HG02798 (cell line): ENCODE measurements at regions not wholly inside any gene's neighbourhood (a gene's known extent, or its start where the extent isn't known, plus 50 kb on each side); places are given as distances from the start of the nearest gene placed in this dataset.
A peak's percentile ranks its signal among the peaks of the same experiment; 100 is the strongest.

Experiments
- ATAC-seq: cut with Tn5 transposase; IDR thresholded peaks from one replicate; pipeline ENCODE4 v1.9.1; 2021; ENCODE audit warnings: mild to moderate bottlenecking; ENCODE audit not compliant: unreplicated experiment, poor library complexity

DNA sequence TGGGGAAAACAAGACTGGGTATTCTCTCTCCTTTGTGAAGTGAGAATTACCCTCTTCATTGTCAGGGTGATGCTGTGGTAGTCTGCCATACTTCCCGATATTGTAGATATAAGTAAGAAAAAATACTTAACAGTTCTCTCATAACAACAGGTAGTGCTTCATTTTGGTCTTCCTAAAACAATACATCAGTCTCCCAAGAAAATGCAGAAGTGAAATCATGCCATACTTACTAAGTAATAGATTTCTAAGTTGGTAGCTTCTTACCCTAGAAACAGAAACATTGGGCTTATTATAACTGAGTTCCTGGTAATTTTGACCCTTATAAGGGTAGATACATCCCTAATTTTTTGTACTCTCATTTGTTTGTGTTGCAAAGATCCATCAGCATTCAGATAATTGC is 460.7 kb upstream of the DCC start:
- ATAC-seq, result no peak

DNA sequence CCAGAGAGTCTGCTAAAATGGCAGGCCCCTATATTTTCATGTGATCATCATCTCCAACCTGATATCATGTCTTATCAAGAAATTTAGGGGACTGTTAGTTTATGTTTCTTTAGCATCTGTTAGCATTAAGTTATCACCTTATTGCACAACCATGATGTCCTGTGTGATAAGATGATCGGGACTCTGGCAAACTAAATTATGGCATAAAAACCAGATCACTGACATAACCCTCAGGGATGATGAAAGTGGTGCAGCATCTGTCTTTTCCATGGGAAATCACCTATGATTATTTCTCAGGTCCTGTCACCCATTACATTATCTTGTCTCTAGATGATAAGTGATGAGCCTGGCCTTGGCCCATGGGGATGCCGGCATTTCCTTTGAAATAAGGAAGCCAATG is 458.6 kb upstream of the DCC start:
- ATAC-seq, result no peak

DNA sequence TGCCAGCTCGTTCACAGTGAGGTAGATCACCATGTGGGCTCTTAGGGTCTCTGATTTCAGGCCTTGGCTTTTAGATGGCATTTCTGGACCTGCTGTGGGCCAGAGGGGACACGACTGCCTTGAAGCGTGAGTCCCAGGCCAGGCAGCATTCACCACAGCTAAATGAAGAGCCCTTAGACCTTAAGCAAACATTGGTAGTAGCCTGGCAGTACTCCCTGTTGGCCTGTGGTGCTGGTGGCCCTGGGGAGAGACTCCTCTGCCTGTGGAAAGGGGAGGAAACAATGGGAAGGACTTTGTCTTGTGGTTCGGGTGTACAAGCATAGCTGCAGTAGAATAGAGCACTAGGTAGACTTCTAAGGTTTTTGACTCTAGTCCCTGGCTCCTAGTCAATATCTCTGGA is 456.0 kb upstream of the DCC start:
- no peak for ATAC-seq

DNA sequence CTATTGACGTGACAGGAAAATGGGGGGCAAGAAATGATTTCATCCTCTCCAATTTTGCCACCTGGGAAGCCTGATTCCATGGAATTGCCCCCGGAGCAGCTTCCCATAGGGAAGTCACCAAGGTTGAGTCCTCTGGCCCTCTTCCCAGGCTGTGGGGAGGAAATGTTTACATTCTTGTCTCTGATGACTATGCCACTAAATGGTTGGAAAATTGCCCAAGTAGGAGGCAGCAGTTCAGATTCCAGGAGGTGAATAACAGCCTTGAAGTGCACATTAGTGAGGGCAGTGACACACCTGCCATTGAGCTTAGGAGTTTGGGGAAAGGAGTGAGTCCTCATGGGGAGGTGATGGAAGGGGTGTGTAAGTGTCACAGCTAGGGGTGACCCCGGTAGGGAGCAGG is 449.2 kb upstream of the DCC start:
- no peak for ATAC-seq

DNA sequence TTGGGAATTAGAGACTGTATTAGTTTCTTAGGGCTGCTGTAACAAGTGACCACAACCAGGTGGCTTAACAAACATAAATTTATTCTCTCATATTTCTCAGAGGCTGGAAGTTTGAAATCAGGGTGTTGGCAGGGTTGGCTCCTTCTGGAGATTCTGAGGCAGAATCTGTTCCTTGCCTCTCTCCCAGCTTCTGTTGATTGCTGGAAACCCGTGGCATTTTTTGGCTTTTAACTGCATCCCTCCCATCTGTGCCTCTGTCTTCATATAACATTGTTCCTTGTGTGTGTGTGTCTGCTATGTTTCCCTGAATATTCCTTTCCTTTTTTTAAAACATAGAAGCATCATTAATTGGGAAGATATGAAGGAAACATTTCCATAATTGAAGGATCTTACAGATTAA is 448.1 kb upstream of the DCC start:
- ATAC-seq, result no peak

DNA sequence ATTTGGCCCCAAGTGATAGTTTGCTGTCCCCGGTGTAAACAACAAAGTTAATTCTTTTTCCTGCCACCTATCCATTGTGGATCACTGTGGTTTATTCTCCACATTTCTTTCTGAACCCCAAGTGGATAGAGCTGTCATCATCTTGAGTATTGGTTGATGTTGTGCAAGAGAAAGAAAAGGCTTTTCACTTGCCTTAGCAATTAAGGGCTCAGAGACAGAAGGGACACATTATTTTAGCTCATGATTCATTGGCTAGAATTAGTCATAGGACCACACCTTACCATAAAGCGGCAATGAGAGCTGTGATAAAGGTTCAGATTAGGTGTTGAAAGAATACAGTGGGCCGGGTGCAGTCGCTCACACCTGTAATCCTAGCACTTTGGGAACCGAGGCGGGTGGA is 442.1 kb upstream of the DCC start:
- no peak for ATAC-seq

DNA sequence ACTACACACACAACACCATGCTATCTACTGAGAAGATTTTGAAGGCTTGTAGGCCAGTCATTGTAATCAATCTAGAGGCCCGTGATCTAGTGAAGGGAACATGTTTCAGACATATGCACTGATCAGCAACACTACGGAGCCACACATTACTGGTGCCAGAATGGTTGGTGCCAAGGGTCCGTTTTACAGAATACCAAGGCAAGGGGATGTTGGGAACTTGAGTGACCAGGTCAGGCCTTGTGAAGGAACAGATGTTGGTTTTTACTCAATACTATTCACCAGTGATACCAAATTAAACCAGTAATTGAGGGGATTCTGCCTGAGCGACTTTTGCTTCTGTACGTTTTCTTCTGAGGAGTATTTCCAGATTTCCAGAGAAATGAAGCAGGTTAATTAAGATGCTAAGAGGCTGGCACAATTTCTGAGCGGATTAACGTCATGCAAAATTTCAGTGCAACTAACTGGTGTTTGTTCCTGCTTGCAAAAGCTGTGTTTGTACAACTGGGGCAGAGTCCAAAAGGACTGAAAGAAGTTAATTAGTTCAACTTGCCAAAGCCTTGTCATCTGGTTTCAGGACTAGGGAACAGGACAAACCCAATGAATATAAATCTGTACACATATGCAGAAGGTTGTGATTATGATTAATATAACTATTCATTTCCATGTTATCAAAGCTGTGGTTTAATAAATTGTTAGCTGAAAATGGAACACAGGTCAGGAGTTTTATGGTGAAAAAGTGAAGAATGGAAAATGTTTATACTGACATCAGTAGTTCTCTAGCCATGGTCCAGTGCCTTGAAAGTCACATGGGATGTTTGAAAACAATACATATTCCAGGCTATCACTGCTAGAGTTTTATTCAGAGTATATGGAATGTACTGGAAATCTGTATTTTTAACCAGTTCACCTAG is 432.1 kb upstream of the DCC start:
- ATAC-seq, result no peak

DNA sequence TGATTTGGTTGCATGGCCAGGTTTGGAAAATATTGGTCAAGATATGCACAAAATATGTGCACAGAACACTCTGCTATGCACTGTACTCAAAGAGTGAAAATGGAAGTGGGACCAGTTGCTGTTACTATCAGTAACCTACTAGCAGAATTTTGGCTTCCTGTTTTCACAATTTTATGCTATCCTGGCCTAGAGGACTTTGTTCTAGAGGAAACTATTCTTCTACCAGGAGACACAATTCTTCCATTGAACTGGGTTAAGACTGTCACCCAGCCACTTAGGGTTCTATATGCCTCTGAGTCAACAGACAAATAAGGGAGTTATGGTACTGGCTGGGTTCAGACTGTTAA is 431.4 kb upstream of the DCC start:
- ATAC-seq, result no peak

DNA sequence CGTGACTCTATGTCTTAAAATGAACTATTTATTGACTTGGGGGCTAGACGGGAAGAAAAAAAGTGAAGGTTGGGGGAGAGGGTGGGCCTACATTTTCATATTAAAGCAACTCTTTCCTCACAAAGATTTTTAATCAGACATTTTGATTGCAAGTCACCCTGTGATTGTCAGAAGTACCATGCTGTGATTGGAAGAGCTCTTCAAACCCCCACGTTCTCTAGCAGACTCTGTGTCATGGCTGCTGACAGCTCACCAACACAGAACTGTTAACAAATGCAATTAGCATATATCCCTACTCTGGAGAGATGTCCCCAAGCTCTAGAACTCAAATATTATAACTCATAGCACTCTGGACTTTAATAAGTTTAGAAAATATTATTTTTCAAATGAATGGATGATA is 428.4 kb upstream of the DCC start:
- no peak for ATAC-seq

DNA sequence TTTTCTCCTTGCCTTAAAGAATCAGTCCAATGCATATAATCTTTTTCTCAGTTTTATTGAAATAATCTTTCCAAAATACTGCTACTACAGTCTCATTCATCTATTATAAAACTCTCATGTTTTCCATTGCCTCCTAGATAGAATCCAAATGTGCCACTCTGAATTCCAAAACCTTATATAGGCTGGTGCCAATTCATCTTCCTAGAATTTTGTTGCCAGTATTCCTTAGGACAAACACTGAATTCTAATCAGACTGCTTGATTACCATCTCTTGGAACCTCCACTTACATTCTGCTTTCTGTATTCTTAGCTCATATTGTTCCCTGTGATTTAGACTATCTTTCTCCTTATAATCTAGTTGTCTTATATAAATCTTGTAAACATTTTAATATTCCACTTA is 427.6 kb upstream of the DCC start:
- ATAC-seq, result no peak

DNA sequence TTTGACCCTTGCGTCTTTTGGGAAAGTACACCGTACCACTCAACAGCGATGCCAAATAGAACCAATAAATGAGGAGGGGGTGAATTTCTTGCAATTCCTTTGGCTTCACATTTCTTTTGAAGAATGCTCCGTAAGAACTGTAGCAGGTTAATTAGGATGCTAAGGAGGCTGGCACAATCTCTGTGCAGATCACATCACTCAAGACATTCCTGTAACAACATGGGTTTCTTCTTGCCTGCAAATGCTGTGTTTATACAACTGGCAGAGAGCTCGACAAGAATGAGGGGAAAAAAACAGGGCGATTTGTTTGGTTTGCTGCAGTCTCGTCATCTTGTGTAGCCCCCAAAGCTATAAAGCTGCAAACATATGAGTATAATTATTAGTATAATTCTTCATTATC is 424.8 kb upstream of the DCC start:
- ATAC-seq, result no peak

DNA sequence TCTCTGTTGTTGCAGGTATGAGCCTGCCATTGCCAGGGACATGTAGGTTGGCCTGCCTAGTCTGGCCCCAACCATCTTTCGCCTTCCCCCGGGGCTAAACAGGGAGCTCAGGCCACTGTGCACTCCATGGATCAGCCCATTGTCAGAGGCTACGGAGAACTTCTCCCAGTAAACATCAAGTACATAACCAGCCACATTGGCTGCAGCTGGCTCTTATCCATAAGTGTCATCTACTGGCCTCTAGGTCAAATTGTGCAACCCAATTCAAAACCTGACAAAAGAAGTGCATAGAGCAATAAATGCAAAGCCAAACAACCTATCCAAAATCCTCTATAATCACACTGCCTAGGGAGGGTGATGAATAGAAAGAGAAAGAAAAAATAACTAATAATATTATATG is 418.1 kb upstream of the DCC start:
- ATAC-seq, result no peak

DNA sequence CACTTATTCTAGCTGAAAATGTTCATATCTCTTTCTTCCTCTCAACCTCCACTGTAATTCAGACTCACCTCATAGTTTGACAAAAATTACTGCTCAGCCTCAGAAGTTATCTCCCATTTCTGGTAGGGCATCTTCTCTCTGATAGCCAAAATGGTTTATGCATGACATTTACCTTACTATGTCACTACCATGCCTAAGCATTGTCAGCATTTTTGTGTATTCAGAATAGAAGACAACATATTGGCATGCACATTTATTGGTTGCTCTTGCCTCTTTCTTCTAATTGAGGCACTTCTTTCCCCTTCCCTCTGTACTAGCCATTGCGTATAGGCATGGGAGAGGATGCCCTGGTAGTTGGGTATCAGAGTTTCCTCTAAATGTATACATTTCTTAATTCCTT is 406.1 kb upstream of the DCC start:
- ATAC-seq, result no peak

DNA sequence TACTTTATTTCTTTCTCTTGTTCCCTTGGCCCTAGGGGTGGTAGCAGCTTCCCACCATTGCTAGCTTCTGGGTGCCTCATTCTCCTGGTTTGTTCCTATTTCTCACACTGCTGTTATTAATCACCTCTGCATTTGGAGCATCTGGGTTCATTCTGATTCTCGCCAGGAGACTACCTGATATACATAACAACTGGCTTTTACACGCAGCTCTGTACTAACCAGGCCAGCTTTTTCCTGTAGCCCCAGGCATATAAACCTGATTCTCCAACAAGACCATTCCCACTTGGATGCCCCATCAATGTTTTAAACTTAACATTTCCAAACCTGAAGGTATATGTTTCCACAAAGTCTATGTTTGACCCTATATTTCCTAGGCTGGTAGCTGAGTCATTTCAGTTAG is 403.9 kb upstream of the DCC start:
- ATAC-seq, result no peak

DNA sequence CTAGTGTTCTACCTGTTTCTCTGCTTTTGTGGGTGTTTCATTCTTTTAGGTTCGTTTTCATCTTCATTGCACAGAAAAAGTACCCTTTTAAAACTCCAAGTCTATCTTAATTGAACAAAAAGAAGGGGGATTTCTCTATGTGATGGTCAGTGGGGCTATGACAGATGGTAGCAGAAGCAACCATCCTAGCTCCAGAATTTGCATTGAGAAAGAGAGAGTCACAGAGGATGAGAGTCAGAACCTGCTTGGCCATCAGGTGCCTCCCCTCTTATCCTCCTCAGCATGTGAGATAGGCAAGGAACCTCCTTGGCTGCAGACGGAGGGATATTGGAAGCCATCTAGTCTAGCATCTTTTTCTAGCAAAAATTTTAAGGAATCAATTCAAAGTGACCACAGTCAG is 398.0 kb upstream of the DCC start:
- ATAC-seq, result peak; percentile 58

DNA sequence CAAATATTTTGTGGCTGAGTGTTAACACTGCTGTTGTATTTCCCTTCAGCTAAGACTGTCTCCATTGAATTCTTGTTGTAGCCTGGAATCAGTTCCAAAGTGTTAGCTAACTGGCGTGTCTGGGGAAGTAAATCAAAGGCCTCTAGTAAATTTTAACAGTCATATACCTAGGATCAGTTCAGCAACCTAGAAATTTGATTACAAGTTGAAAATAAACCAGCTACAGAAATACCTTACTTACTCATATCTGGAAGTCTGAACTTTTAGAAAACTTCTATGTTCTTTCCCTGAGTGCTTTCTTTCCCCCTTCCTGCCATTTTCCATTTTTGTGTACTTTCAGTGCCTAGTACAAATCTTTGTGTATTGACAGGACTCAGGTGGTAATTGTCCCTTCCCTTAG is 396.7 kb upstream of the DCC start:
- no peak for ATAC-seq

DNA sequence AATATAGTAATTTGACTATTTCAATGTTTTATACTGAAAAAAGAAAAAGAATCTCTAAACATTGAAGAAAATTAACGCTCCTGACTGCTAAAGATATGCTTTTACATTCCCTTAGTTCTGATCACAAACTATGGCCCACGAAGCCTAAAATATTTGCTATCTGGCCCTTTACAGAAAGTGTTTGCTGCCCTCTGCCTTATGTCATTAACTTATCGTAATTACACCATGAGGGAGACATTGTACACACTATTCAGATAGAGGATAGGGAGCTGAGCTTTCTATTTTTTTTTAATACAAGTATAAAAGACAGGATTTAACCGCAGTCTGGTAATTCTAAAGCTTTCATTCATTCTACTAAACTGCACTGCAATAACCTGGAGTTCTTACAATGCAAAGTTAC is 393.1 kb upstream of the DCC start:
- no peak for ATAC-seq

DNA sequence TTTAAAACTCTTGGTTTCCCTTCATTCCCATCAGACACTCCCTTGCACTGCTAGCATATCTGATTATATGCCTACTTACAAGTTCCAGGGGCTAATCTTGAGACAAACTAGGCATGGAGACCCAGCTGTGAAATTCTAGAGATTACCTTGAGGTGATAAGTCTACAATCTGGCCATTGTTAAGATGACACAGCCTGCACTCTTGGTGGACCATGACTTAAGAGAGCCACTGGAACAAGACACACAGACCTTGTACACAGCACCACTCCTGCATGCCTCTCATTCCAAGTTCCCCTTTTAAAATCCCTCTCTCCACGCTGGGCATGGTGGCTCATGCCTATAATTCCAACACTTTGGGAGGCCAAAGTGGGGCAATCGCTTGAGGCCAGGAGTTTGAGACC is 387.2 kb upstream of the DCC start:
- peak; percentile 25 for ATAC-seq

DNA sequence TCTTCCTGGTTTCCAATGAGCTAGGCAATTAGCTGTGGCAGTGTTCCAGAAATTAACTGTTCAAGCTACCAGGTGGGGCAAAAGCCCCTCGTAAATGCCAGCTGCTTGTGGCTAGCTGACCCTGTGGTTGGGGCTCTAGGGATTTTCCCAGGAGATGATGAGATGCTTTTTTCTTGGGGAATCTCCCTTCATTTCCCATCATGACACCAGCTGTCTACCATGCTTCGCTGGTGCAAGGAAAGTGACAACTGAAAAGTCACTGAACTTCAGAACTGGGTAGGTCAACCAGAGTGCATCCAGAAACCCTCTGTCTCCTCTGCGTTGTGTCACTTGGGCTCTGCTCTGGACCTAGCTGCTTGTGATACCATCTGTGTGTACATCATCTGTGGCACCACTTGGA is 386.5 kb upstream of the DCC start:
- peak; percentile 80 for ATAC-seq

DNA sequence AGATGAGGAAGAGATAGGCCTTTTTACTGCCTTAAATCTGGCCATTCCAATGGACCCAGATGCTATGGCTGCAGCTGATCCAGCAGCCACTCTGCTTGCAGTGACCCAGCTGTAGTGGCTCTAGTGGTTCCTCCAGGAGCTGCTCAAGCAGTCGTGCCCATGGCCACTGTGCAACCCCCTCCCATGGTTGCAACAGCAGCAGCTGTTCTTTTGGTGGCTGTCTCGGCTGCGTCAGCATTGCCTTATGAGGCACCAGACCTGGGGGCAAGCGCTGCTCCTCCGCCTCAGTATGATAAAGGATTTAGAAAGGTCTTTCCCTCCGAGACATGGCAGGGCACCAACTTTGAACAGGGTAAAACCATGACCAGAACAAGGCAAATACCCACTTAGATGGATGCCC is 384.9 kb upstream of the DCC start:
- ATAC-seq, result no peak

DNA sequence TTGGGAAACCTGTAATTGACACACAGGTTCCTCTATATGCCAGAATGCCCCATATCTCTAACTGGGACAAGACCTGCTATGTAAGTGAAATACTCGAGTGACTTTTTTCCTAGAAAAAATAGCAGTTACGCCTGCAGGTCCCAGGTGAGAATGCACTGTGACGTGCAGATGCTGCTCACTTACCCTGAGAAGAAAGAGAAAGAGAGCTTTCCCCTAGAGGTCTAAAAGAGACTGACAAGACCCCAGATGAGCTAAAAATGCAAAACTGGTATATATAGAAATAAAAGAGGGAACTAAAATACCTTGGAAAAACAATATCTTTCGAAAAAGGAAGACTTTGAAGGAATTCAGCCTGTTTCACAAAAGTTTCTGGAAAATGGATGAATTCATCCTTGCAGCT is 383.0 kb upstream of the DCC start:
- ATAC-seq, result no peak

DNA sequence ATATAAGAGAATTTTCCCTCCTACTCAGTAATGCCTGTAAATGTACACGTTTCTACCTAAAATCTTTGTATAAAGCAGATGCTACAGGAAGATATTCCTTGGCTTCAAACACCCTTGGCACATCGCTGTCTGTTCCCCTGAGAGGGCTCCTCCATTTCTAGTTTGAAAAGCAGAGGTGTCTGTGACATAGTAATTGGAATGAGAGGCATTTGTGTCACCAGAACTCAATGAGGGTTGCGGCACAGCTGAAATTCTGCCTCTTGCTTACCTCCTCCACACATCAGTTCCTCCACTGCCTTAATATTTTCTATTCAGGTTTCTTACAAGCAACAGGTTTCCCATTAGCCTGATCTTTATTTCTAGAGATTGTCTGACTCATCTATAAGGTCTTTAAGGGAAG is 359.9 kb upstream of the DCC start:
- ATAC-seq, result no peak

DNA sequence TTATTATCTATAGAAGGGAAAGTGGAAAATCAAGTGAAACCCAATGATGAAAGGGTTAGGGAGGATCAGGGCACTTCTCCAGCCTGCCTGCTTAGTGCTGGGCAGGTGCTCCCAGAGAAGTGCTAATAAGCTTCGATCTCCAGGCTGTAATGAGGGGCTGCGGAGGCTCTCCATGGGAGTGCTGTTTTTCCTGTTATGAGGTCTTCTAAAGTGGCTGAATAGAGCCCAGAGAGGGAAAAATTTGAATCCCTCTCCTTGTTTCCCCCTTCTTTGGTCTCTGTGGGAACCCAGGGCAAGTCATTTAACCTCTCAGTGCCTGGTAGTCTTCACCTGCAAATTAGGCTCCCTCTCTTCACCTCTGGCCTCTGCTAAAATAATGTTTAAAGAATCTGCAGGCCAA is 351.7 kb upstream of the DCC start:
- no peak for ATAC-seq
